ENCODE measurements at regions not wholly inside any gene's neighbourhood (a gene's known extent, or its start where the extent isn't known, plus 50 kb on each side); places are given as distances from the start of the nearest gene placed in this dataset.

- Histone ChIP-seq H3K36me3 (replicated peaks in 1 of 2; ENCODE audit: insufficient read depth in 1 of 2, low read depth in 2 of 2) (no peaks in the 10 kb centered on the region), H3K4me1 (no peaks in the 10 kb centered on the region), H3K27ac (no peak overlapping the region), H3K4me3 (no peak overlapping the region), H3K9me3 (no peaks in the 10 kb centered on the region), H3K27me3 (no peaks in the 10 kb centered on the region)
- DNase-seq = no peak
- ATAC-seq = no peak
- intact Hi-C loops (cut with DNase I) = no loop called here
- no peak for TF ChIP-seq POLR2A (IDR thresholded peaks at IDR 0.05)
Observed at GRCh38 chr6:91317984-91318383, 731.1 kb upstream of the MAP3K7 start.

- DNase-seq = no peak
- H3K27ac ChIP-seq = no peak overlapping the region
- ATAC-seq = no peak
- WGBS, 2 donors = 38 to 40% methylated on average over 2 of the region's 2 CpGs
- no peaks in the 10 kb centered on the region for H3K27me3 ChIP-seq
- H3K4me3 ChIP-seq = no peak overlapping the region
- intact Hi-C loops (cut with DNase I) = no loop called here
- TF ChIP-seq CTCF (IDR thresholded peaks at IDR 0.05) = no peak
- no peak for TF ChIP-seq POLR2A (IDR thresholded peaks at IDR 0.05)
- H3K36me3 ChIP-seq (replicated peaks in 1 of 2; ENCODE audit: insufficient read depth in 1 of 2, low read depth in 2 of 2) = no peaks in the 10 kb centered on the region
- no peaks in the 10 kb centered on the region for H3K4me1 ChIP-seq
- H3K9me3 ChIP-seq = no peaks in the 10 kb centered on the region
Observed at GRCh38 chr6:91317247-91317835, 730.5 kb upstream of the MAP3K7 start.

- intact Hi-C loops (cut with DNase I) = no loop called here
- TF ChIP-seq POLR2A (IDR thresholded peaks at IDR 0.05) = no peak
- TF ChIP-seq CTCF (IDR thresholded peaks at IDR 0.05) = no peak
Observed at GRCh38 chr6:91310178-91310577, 723.3 kb upstream of the MAP3K7 start.

GRCh38 chr6:91305755-91306154, 718.9 kb upstream of the MAP3K7 start:
- no peaks in the 10 kb centered on the region for H3K9me3 ChIP-seq
- H3K4me1 ChIP-seq = no peaks in the 10 kb centered on the region
- intact Hi-C loops (cut with DNase I) = no loop called here
- H3K36me3 ChIP-seq (replicated peaks in 1 of 2; ENCODE audit: insufficient read depth in 1 of 2, low read depth in 2 of 2) = no peaks in the 10 kb centered on the region
- TF ChIP-seq CTCF (IDR thresholded peaks at IDR 0.05) = no peak
- no peak for ATAC-seq
- DNase-seq = no peak
- no peaks in the 10 kb centered on the region for H3K27me3 ChIP-seq
- no peak overlapping the region for H3K4me3 ChIP-seq
- H3K27ac ChIP-seq = no peak overlapping the region
- WGBS, 2 donors = 31 to 50% methylated on average over 2 of the region's 2 CpGs

More at GRCh38 chr6:91310178-91310577, 723.3 kb upstream of the MAP3K7 start:
- Histone ChIP-seq H3K4me3 (no peak overlapping the region), H3K27ac (no peak overlapping the region), H3K9me3 (no peaks in the 10 kb centered on the region), H3K36me3 (replicated peaks in 1 of 2; ENCODE audit: insufficient read depth in 1 of 2, low read depth in 2 of 2) (no peaks in the 10 kb centered on the region), H3K4me1 (no peaks in the 10 kb centered on the region), H3K27me3 (no peaks in the 10 kb centered on the region)
- DNase-seq (no peak), ATAC-seq (no peak)
- 75 to 81% methylated on average over 6 of the region's 6 CpGs for WGBS, 2 donors

GRCh38 chr6:91304521-91304920, 717.6 kb upstream of the MAP3K7 start:
- Histone ChIP-seq H3K4me3 (no peak overlapping the region), H3K36me3 (replicated peaks in 1 of 2; ENCODE audit: insufficient read depth in 1 of 2, low read depth in 2 of 2) (no peaks in the 10 kb centered on the region), H3K27ac (no peak overlapping the region), H3K27me3 (no peaks in the 10 kb centered on the region), H3K4me1 (no peaks in the 10 kb centered on the region), H3K9me3 (no peaks in the 10 kb centered on the region)
- DNase-seq = no peak
- WGBS, 2 donors = 15 to 24% methylated on average over 3 of the region's 3 CpGs
- intact Hi-C loops (cut with DNase I) = no loop called here
- TF ChIP-seq POLR2A (IDR thresholded peaks at IDR 0.05) (no peak), CTCF (IDR thresholded peaks at IDR 0.05) (no peak)
- no peak for ATAC-seq

Data from body of pancreas (tissue), 4 donors.